IMR-90 (cell line): ENCODE measurements at regions not wholly inside any gene's neighbourhood (a gene's known extent, or its start where the extent isn't known, plus 50 kb on each side); places are given as distances from the start of the nearest gene placed in this dataset.

Source experiments
- ATAC-seq: fragments of 200-7000 bp; cut with Tn5 transposase; 2 replicates; pipeline ENCODE4 v1.9.1; 2020; ENCODE audit warnings: low read depth, mild to moderate bottlenecking, moderate library complexity
- BruUV-seq: library from RNA; stranded (reverse); fragments of 400-500 nt; replicated peaks from 2 replicates; lab custom pipeline; 2021; lab: Mats Ljungman, UMichigan
- CTCF ChIA-PET: fragments of 300-600 bp; formaldehyde crosslinking; extraction: SDS; loops from one replicate; lab custom pipeline; 2021; ENCODE audit warnings: antibody characterized with exemption; lab: Yijun Ruan, JAX
- POLR2A ChIA-PET: fragments of 300-600 bp; sonication (Branson Sonifier 250); formaldehyde crosslinking; loops from one replicate; lab custom pipeline; 2022; ENCODE audit warnings: antibody characterized with exemption; ENCODE audit not compliant: unreplicated experiment; lab: Charles Lee
- DNase-seq: peaks from one replicate; pipeline ENCODE4 v3.0.0; 2013
- H2AFZ ChIP-seq: replicated peaks from 2 replicates; pipeline ENCODE3; 2013; ENCODE audit warnings: low read length, mild to moderate bottlenecking; ENCODE audit not compliant: poor library complexity
- H2AK5ac ChIP-seq: 2 replicates; pipeline ENCODE4 v1.6.1; 2013; ENCODE audit warnings: low read depth, low read length, inconsistent platforms
- H2AK9ac ChIP-seq: replicated peaks from 2 replicates; pipeline ENCODE3; 2013; ENCODE audit warnings: mild to moderate bottlenecking, low read depth, low read length, moderate library complexity; ENCODE audit not compliant: poor library complexity
- H2BK120ac ChIP-seq: 2 replicates; pipeline ENCODE4 v1.6.1; 2013; ENCODE audit warnings: low read depth, low read length, inconsistent platforms
- H2BK15ac ChIP-seq: 3 replicates; pipeline ENCODE4 v1.6.1; 2013; ENCODE audit warnings: low read depth, low read length, inconsistent platforms
- H2BK20ac ChIP-seq: 2 replicates; pipeline ENCODE4 v1.6.1; 2013; ENCODE audit warnings: low read depth, mild to moderate bottlenecking, inconsistent platforms, low read length, moderate library complexity
- H2BK5ac ChIP-seq: 2 replicates; pipeline ENCODE4 v1.6.1; 2013; ENCODE audit warnings: mild to moderate bottlenecking, low read depth, low read length, inconsistent platforms; ENCODE audit not compliant: poor library complexity, severe bottlenecking
- H3K14ac ChIP-seq: replicated peaks from 2 replicates; pipeline ENCODE4 v1.6.1; 2013; ENCODE audit warnings: low read depth, low read length, inconsistent platforms
- H3K18ac ChIP-seq: 2 replicates; pipeline ENCODE4 v1.6.1; 2013; ENCODE audit warnings: low read depth, low read length, control low read depth
- H3K23ac ChIP-seq: 2 replicates; pipeline ENCODE4 v1.6.1; 2013; ENCODE audit warnings: low read depth, low read length, inconsistent platforms
- H3K27ac ChIP-seq: 2 replicates; pipeline ENCODE4 v1.5.1; 2013; ENCODE audit warnings: mild to moderate bottlenecking, control low read depth, low read length; ENCODE audit not compliant: insufficient read depth
- H3K27me3 ChIP-seq: 2 replicates; pipeline ENCODE4 v1.6.1; 2013; ENCODE audit warnings: low read length; ENCODE audit not compliant: control insufficient read depth, insufficient read depth
- H3K36me3 ChIP-seq: 2 replicates; pipeline ENCODE4 v1.6.1; 2013; ENCODE audit warnings: low read length, mixed read lengths; ENCODE audit not compliant: control insufficient read depth, insufficient read depth
- H3K4ac ChIP-seq: 2 replicates; pipeline ENCODE4 v1.6.1; 2013; ENCODE audit warnings: low read depth, low read length, inconsistent platforms
- H3K4me1 ChIP-seq: 2 replicates; pipeline ENCODE4 v1.6.1; 2013; ENCODE audit warnings: low read length, mixed read lengths; ENCODE audit not compliant: control insufficient read depth, insufficient read depth
- H3K4me2 ChIP-seq: 2 replicates; pipeline ENCODE4 v1.6.1; 2013; ENCODE audit warnings: low read depth, mild to moderate bottlenecking, control low read depth, low read length, moderate library complexity
- H3K4me3 ChIP-seq: 2 replicates; pipeline ENCODE4 v1.5.1; 2013; ENCODE audit warnings: low read depth, mild to moderate bottlenecking, control low read depth, low read length, moderate library complexity; ENCODE audit not compliant: insufficient read depth
- H3K56ac ChIP-seq: 2 replicates; pipeline ENCODE4 v1.6.1; 2013; ENCODE audit warnings: low read length, inconsistent platforms; ENCODE audit not compliant: insufficient read depth; ENCODE audit errors: extremely low read depth
- H3K79me1 ChIP-seq, 2 experiments: 2 replicates each; pipeline ENCODE4 v1.6.1; 2013; ENCODE audit warnings: low read length in 2 of 2, inconsistent platforms in 1 of 2, low read depth in 1 of 2
- H3K9ac ChIP-seq: 2 replicates; pipeline ENCODE4 v1.6.1; 2013; ENCODE audit warnings: low read depth, low read length, control low read depth
- H3K9me1 ChIP-seq: 2 replicates; pipeline ENCODE4 v1.6.1; 2013; ENCODE audit warnings: low read length, inconsistent platforms; ENCODE audit not compliant: insufficient read depth
- H3K9me3 ChIP-seq: 2 replicates; pipeline ENCODE4 v1.6.1; 2013; ENCODE audit warnings: low read length; ENCODE audit not compliant: control insufficient read depth, insufficient read depth
- H4K20me1 ChIP-seq: 2 replicates; pipeline ENCODE4 v1.6.1; 2013; ENCODE audit warnings: low read length, inconsistent platforms; ENCODE audit not compliant: insufficient read depth
- H4K5ac ChIP-seq: 2 replicates; pipeline ENCODE4 v1.6.1; 2013; ENCODE audit warnings: mild to moderate bottlenecking, low read depth, low read length, control low read depth
- H4K8ac ChIP-seq, 2 experiments: 2 replicates each; pipeline ENCODE4 v1.6.1; 2013; ENCODE audit warnings: low read depth in 2 of 2, low read length in 2 of 2, control low read depth in 1 of 2, inconsistent platforms in 1 of 2
- H4K91ac ChIP-seq: 2 replicates; pipeline ENCODE4 v1.6.1; 2013; ENCODE audit warnings: low read depth, low read length, inconsistent platforms; ENCODE audit not compliant: insufficient read depth
- BHLHE40 ChIP-seq: fragments of 150-350 bp; IDR thresholded peaks from 2 replicates; pipeline ENCODE4 v1.6.1; 2016; ENCODE audit warnings: mild to moderate bottlenecking, low read depth, low read length
- CEBPB ChIP-seq: IDR thresholded peaks from 2 replicates; pipeline ENCODE4 v1.6.1; 2012; ENCODE audit warnings: low read depth, low read length, improper control_type of control experiment
- CHD1 ChIP-seq: IDR thresholded peaks from 2 replicates; pipeline ENCODE4 v1.6.1; 2012; ENCODE audit warnings: low read depth, low read length, improper control_type of control experiment
- CTCF ChIP-seq: conservative IDR thresholded peaks from 2 replicates; pipeline ENCODE4 v1.5.1; 2012; ENCODE audit warnings: mild to moderate bottlenecking, low read depth, low read length, improper control_type of control experiment
- ELK1 ChIP-seq: fragments of 150-350 bp; IDR thresholded peaks from 2 replicates; pipeline ENCODE4 v1.6.1; 2016; ENCODE audit warnings: low read depth, mild to moderate bottlenecking, low read length, moderate library complexity, borderline replicate concordance
- FOS ChIP-seq: fragments of 150-350 bp; IDR thresholded peaks from 2 replicates; pipeline ENCODE4 v1.6.1; 2016; ENCODE audit warnings: low read depth, low read length
- MAFK ChIP-seq: IDR thresholded peaks from 2 replicates; pipeline ENCODE4 v1.6.1; 2012; ENCODE audit warnings: low read depth, low read length, improper control_type of control experiment
- MAZ ChIP-seq: IDR thresholded peaks from 2 replicates; pipeline ENCODE4 v1.6.1; 2012; ENCODE audit warnings: low read depth, mild to moderate bottlenecking, low read length, improper control_type of control experiment, moderate library complexity, borderline replicate concordance
- MXI1 ChIP-seq: IDR thresholded peaks from 2 replicates; pipeline ENCODE4 v1.6.1; 2012; ENCODE audit warnings: low read depth, mild to moderate bottlenecking, low read length, moderate library complexity, borderline replicate concordance
- NFE2L2 ChIP-seq: fragments of 150-350 bp; IDR thresholded peaks from 2 replicates; pipeline ENCODE4 v1.6.1; 2016; ENCODE audit warnings: low read depth, mild to moderate bottlenecking, low read length
- POLR2A ChIP-seq: IDR thresholded peaks from 2 replicates; pipeline ENCODE4 v1.6.1; 2012; ENCODE audit warnings: mild to moderate bottlenecking, low read depth, low read length
- RAD21 ChIP-seq: IDR thresholded peaks from 2 replicates; pipeline ENCODE4 v1.6.1; 2012; ENCODE audit warnings: low read length, improper control_type of control experiment
- RCOR1 ChIP-seq: IDR thresholded peaks from 2 replicates; pipeline ENCODE4 v1.6.1; 2012; ENCODE audit warnings: mild to moderate bottlenecking, low read length, improper control_type of control experiment; ENCODE audit not compliant: insufficient replicate concordance
- RFX5 ChIP-seq: IDR thresholded peaks from 2 replicates; pipeline ENCODE4 v1.8.0; 2012; ENCODE audit warnings: low read depth, mild to moderate bottlenecking, low read length, moderate library complexity
- SMC3 ChIP-seq: fragments of 150-350 bp; IDR thresholded peaks from 2 replicates; pipeline ENCODE4 v1.6.1; 2016; ENCODE audit warnings: low read depth, mild to moderate bottlenecking, antibody characterized with exemption, low read length, moderate library complexity
- USF2 ChIP-seq: fragments of 150-350 bp; IDR thresholded peaks from 2 replicates; pipeline ENCODE4 v1.6.1; 2017; ENCODE audit warnings: mild to moderate bottlenecking, antibody characterized with exemption, low read length, low read depth
- dilution Hi-C: fragments of 300-500 bp; cut with HindIII; formaldehyde crosslinking; loops from one replicate; pipeline ENCODE4 v1.14.3; 2018; ENCODE audit warnings: low sequenced_read_pairs; ENCODE audit not compliant: unreplicated experiment
- in situ Hi-C: fragments of 300-500 bp; cut with MboI; formaldehyde crosslinking; loops from 3 replicates; pipeline ENCODE4 v1.14.3; 2019; ENCODE audit warnings: low sequenced_read_pairs, inconsistent platforms, mixed read lengths
- intact Hi-C: fragments of 100-400 bp; cut with micrococcal nuclease; formaldehyde crosslinking; loops from 2 replicates; pipeline ENCODE4 v1.10.0; 2022

- CTCF ChIA-PET: no interaction called here
- TF ChIP-seq BHLHE40 (no peak), RFX5 (no peak), SMC3 (no peak), POLR2A (no peak), FOS (no peak), CEBPB (no peak), CHD1 (no peak), MXI1 (no peak), NFE2L2 (no peak), MAZ (no peak), RAD21 (no peak), USF2 (no peak), MAFK (no peak), CTCF (no peak), RCOR1 (no peak), ELK1 (no peak)
- in situ Hi-C loops: no loop called here
- ATAC-seq: peak; percentile 82
- Histone ChIP-seq H3K4me1 (peaks cover 25% of the 10 kb centered on the region), H3K9me3 (no peaks in the 10 kb centered on the region), H2BK5ac (peak overlapping the region; percentile 95), H2AK9ac (no peak overlapping the region), H2AK5ac (no peak overlapping the region), H4K5ac (no peak overlapping the region), H2BK20ac (peak overlapping the region; percentile 96), H4K20me1 (no peaks in the 10 kb centered on the region), H3K4me2 (no peak overlapping the region; the same call in 1 of the 2 replicates), H3K27me3 (no peaks in the 10 kb centered on the region), H3K79me1 (no peaks in the 10 kb centered on the region), H4K8ac (peak overlapping the region; percentile 74 to 99; a peak in 2 of 4 replicates), H3K56ac (peak overlapping the region; percentile 82; the same call in 1 of the 2 replicates), H3K23ac (0 out of 2 replicates have a peak overlapping the region, but pooled peaks have one; percentile 41), H2BK15ac (no peak overlapping the region), H3K36me3 (no peaks in the 10 kb centered on the region), H3K4me3 (no peak overlapping the region), H3K27ac (peak overlapping the region; percentile 95; the same call in 1 of the 2 replicates), H4K91ac (peak overlapping the region; percentile 97), H2BK120ac (peak overlapping the region; percentile 98), H3K14ac (0 out of 2 replicates have a peak overlapping the region, but pooled peaks have one; percentile 22), H3K4ac (peak overlapping the region; percentile 95; the same call in 1 of the 2 replicates), H3K18ac (peak overlapping the region; percentile 63), H2AFZ (no peak overlapping the region), H3K9me1 (peaks cover 22% of the 10 kb centered on the region), H3K9ac (no peak overlapping the region)
- peak; percentile 59 for DNase-seq
- intact Hi-C loops: loop anchor here (10.0 kb wide), 1 partner anchor 106 kb away; no protein-coding TSS in a partner anchor
- BruUV-seq: no TSS peak
- POLR2A ChIA-PET: no interaction called here
- dilution Hi-C loops: no loop called here
Measured at GRCh38 chr16:80300876-80301275, 239.9 kb upstream of the DYNLRB2 start.
